ENCODE measurements at regions not wholly inside any gene's neighbourhood (a gene's known extent, or its start where the extent isn't known, plus 50 kb on each side); places are given as distances from the start of the nearest gene placed in this dataset.

GRCh38 chr6:40744835-40745234 lies 157.7 kb upstream of the LRFN2 start:
- H2AK5ac ChIP-seq (ENCODE audit: low read depth, low read length), result no peak overlapping the region
- H4K91ac ChIP-seq (replicated peaks; ENCODE audit: insufficient read length, low read length), result no peak overlapping the region
- no peak overlapping the region for H4K5ac ChIP-seq (ENCODE audit: insufficient read length, low read depth, low read length)
- no peak overlapping the region for H3K27ac ChIP-seq (ENCODE audit: low read depth, low read length)
- H3K36me3 ChIP-seq (ENCODE audit: control insufficient read depth in 2 of 4, insufficient read depth in 4 of 4, low read length in 3 of 4), result no peaks in the 10 kb centered on the region
- no peak overlapping the region for H2BK5ac ChIP-seq (ENCODE audit: low read depth, low read length)
- no peak overlapping the region for H3K18ac ChIP-seq (ENCODE audit: extremely low read depth, low read length)
- no peaks in the 10 kb centered on the region for H3K23me2 ChIP-seq (ENCODE audit: low read depth, low read length)
- CTCF ChIA-PET (ENCODE audit: partially characterized antibody), result interaction anchor here (0.5 to 1.7 kb wide), 4 partner anchors 33 to 98 kb away, joined by 3 to 5 read pairs (median 3); no protein-coding TSS in a partner anchor
- no peak overlapping the region for H3K4me3 ChIP-seq (ENCODE audit: extremely low read depth in 1 of 4, insufficient read depth in 2 of 4, low read depth in 3 of 4, low read length in 4 of 4)
- no peak overlapping the region for H3K4ac ChIP-seq (replicated peaks; ENCODE audit: insufficient read length, low read depth, low read length)
- H3K14ac ChIP-seq (ENCODE audit: insufficient read length), result no peak overlapping the region
- no peak overlapping the region for H2AFZ ChIP-seq (ENCODE audit: low read length)
- DNase-seq (ENCODE audit: low read depth in 1 of 2, low spot score in 2 of 2) (no peak), FAIRE-seq (no peak)
- H3K27me3 ChIP-seq (replicated peaks in 1 of 4; ENCODE audit: control insufficient read depth in 3 of 4, extremely low read depth in 1 of 4, insufficient read depth in 3 of 4, low read length in 3 of 4), result no peaks in the 10 kb centered on the region; a peak in 1 of 7 replicates
- no peaks in the 10 kb centered on the region for H3K79me1 ChIP-seq (ENCODE audit: low read depth, low read length)
- POLR2A ChIA-PET (ENCODE audit: partially characterized antibody), result no interaction called here
- no peaks in the 10 kb centered on the region for H3K79me2 ChIP-seq (ENCODE audit: control insufficient read depth in 1 of 2, insufficient read depth in 2 of 2, low read length in 2 of 2)
- peaks cover 0 to 3% (median 0%) of the 10 kb centered on the region in 4 experiments; a peak in 1 of 7 replicates for H3K4me1 ChIP-seq (replicated peaks in 1 of 4; ENCODE audit: control insufficient read depth in 3 of 4, insufficient read depth in 4 of 4, low read length in 3 of 4)
- H4K20me1 ChIP-seq (replicated peaks in 1 of 2; ENCODE audit: control insufficient read depth in 1 of 2, insufficient read depth in 2 of 2, low read length in 2 of 2), result no peaks in the 10 kb centered on the region
- no peak overlapping the region for H3K4me2 ChIP-seq (ENCODE audit: insufficient read depth in 1 of 2, low read depth in 2 of 2, low read length in 2 of 2)
- H2BK20ac ChIP-seq (ENCODE audit: low read length), result no peak overlapping the region
- H3K9me3 ChIP-seq (ENCODE audit: insufficient read depth in 2 of 2, low read depth in 1 of 2, low read length in 1 of 2), result no peaks in the 10 kb centered on the region
- H2BK15ac ChIP-seq (ENCODE audit: low read length), result no peak overlapping the region
- no peak overlapping the region for H3K9ac ChIP-seq (replicated peaks in 1 of 4; ENCODE audit: extremely low read depth in 1 of 4, low read depth in 3 of 4, low read length in 3 of 4)
- WGBS, 2 experiments (ENCODE audit: extremely low coverage in 1 of 2, insufficient coverage in 1 of 2, insufficient read length in 1 of 2, insufficient replicate concordance in 2 of 2, low coverage in 1 of 2, low lambda C conversion rate in 2 of 2, missing lambda C conversion rate in 1 of 2), result 82% methylated on average over 4 of the region's 4 CpGs; no CpG with 5 or more reads in 1 of the 2 experiments
- H2BK12ac ChIP-seq (ENCODE audit: low read depth, low read length), result no peak overlapping the region
- H3K23ac ChIP-seq (ENCODE audit: insufficient read length), result no peak overlapping the region
- H2BK120ac ChIP-seq (replicated peaks; ENCODE audit: low read depth, low read length), result no peak overlapping the region
- H3K56ac ChIP-seq (replicated peaks; ENCODE audit: insufficient read length, low read depth, low read length), result no peak overlapping the region
- no peak overlapping the region for H4K8ac ChIP-seq (ENCODE audit: extremely low read depth, insufficient read depth, low read length)
- no peak for TF ChIP-seq SRF (IDR thresholded peaks at IDR 0.05; ENCODE audit: low read depth, low read length)
- TF ChIP-seq GABPA (IDR thresholded peaks at IDR 0.05; ENCODE audit: borderline replicate concordance, insufficient read depth, low read length), result no peak
- no peak for TF ChIP-seq CTBP2 (IDR thresholded peaks at IDR 0.05; ENCODE audit: borderline replicate concordance, insufficient read depth, insufficient read length, low read length)
- TF ChIP-seq CBX5 (IDR thresholded peaks at IDR 0.05; ENCODE audit: low read depth, low read length), result no peak
- TF ChIP-seq MAFK (IDR thresholded peaks at IDR 0.05; ENCODE audit: low read depth, low read length), result no peak
- TF ChIP-seq KDM4A (IDR thresholded peaks at IDR 0.05; ENCODE audit: low read depth, low read length, severe bottlenecking), result no peak
- no peak for TF ChIP-seq KDM5A (IDR thresholded peaks at IDR 0.05; ENCODE audit: low read length)
- no peak for TF ChIP-seq CEBPB (IDR thresholded peaks at IDR 0.05; ENCODE audit: low read depth, low read length)
- TF ChIP-seq PHF8 (conservative IDR thresholded peaks at IDR 0.05; ENCODE audit: low read depth, low read length), result no peak
- TF ChIP-seq ATF2 (IDR thresholded peaks at IDR 0.05; ENCODE audit: low read length), result no peak
- no peak for TF ChIP-seq SP1 (IDR thresholded peaks at IDR 0.05; ENCODE audit: low read depth, low read length)
- no peak for TF ChIP-seq TAF7 (optimal IDR thresholded peaks at IDR 0.05; ENCODE audit: borderline replicate concordance, low read depth, low read length)
- no peak for TF ChIP-seq JUN (IDR thresholded peaks at IDR 0.05; ENCODE audit: low read depth, low read length)
- no peak for TF ChIP-seq RFX5 (IDR thresholded peaks at IDR 0.05; ENCODE audit: borderline replicate concordance, low read depth, low read length)
